H1 (cell line): ENCODE measurements at regions not wholly inside any gene's neighbourhood (a gene's known extent, or its start where the extent isn't known, plus 50 kb on each side); places are given as distances from the start of the nearest gene placed in this dataset. TPM values are rescaled to one million over a fixed set of nuclear protein-coding genes. Genes with fewer than 3 reads are reported as not detected.

Source experiments
- small RNA-seq: library from polyadenylated mRNA; stranded (forward); fragments of <200 nt; extraction: miRNeasy Mini kit (QIAGEN cat#:217004); gene quantifications from one replicate; pipeline ENCODE3, GENCODE V24; 2013; ENCODE audit not compliant: insufficient read depth

Small RNA genes in the stretch of these regions (small RNA-seq; reads per million reads assigned to genes)
- gene RNA5SP107, result not detected
